Gastrocnemius medialis (tissue), 4 donors: ENCODE measurements at regions not wholly inside any gene's neighbourhood (a gene's known extent, or its start where the extent isn't known, plus 50 kb on each side); places are given as distances from the start of the nearest gene placed in this dataset.
A peak's percentile ranks its signal among the peaks of the same experiment; 100 is the strongest.

ENCODE experiments used
- ATAC-seq, 2 donors: fragments of 150-250 bp; one replicate each; pipeline ENCODE4 v1.9.1; 2016
- DNase-seq, 2 donors: peaks; one replicate each; pipeline ENCODE4 v3.0.0-alpha.2; 2019
- H3K27ac ChIP-seq, 4 donors: fragments of 200-600 bp; sonication (generic); 1 replicate in 1 of 4; 2 replicates in 3 of 4; pipeline ENCODE4 v1.5.1; 2016 to 2018; ENCODE audit warnings: mild to moderate bottlenecking in 2 of 4, moderate library complexity in 1 of 4
- H3K27me3 ChIP-seq, 3 donors: fragments of 200-600 bp; sonication (generic) in 2 of 3; 1 replicate in 1 of 3; 2 replicates in 2 of 3; pipeline versions ENCODE4 v1.5.1 to v1.6.0; 2016 to 2019; ENCODE audit warnings: mild to moderate bottlenecking in 1 of 3, moderate library complexity in 1 of 3
- H3K36me3 ChIP-seq, 2 donors: fragments of 200-600 bp; sonication (generic) in 1 of 2; one replicate each; pipeline ENCODE4 v1.5.1; 2017 to 2018
- H3K4me1 ChIP-seq, 2 donors: fragments of 200-600 bp; sonication (generic) in 1 of 2; one replicate each; pipeline ENCODE4 v1.5.1; 2016 to 2017; ENCODE audit warnings: mild to moderate bottlenecking in 2 of 2
- H3K4me3 ChIP-seq, 4 donors: fragments of 200-600 bp; sonication (generic) in 3 of 4; 1 replicate in 1 of 4; 2 replicates in 3 of 4; pipeline ENCODE4 v1.5.1; 2016 to 2019; ENCODE audit warnings: mild to moderate bottlenecking in 2 of 4
- H3K9me3 ChIP-seq, 3 donors: fragments of 200-600 bp; sonication (generic) in 2 of 3; 1 replicate in 1 of 3; 2 replicates in 2 of 3; pipeline ENCODE4 v1.5.1; 2016 to 2019
- POLR2A ChIP-seq, 2 donors: fragments of 450-650 bp; IDR thresholded peaks; one replicate each; pipeline ENCODE4 v1.6.1; 2017; ENCODE audit warnings: antibody characterized with exemption in 2 of 2, mild to moderate bottlenecking in 2 of 2, moderate library complexity in 2 of 2
- in situ Hi-C, 4 donors: fragments of 200-750 bp; cut with MboI; loops; one replicate each; pipeline versions ENCODE4 v1.15.0 to v1.8.0; 2017; ENCODE audit warnings: low sequenced_read_pairs in 4 of 4
- intact Hi-C: fragments of 100-400 bp; cut with DNase I; formaldehyde crosslinking; loops from one replicate; pipeline ENCODE4 v1.15.1; 2023; ENCODE audit warnings: low total_unique reads
- TF ChIP-seq, protein P1 (sequence below), 5 experiments: fragments of 450-650 bp in 3 of 5; fragments of 200-600 bp in 2 of 5; sonication (generic) in 2 of 5; IDR thresholded peaks in 4 of 5; conservative IDR thresholded peaks in 1 of 5; 1 replicate in 4 of 5; 2 replicates in 1 of 5; pipeline ENCODE4 v1.5.1; 2016 to 2019; ENCODE audit warnings: antibody characterized with exemption in 5 of 5, mild to moderate bottlenecking in 3 of 5, moderate library complexity in 3 of 5

DNA sequence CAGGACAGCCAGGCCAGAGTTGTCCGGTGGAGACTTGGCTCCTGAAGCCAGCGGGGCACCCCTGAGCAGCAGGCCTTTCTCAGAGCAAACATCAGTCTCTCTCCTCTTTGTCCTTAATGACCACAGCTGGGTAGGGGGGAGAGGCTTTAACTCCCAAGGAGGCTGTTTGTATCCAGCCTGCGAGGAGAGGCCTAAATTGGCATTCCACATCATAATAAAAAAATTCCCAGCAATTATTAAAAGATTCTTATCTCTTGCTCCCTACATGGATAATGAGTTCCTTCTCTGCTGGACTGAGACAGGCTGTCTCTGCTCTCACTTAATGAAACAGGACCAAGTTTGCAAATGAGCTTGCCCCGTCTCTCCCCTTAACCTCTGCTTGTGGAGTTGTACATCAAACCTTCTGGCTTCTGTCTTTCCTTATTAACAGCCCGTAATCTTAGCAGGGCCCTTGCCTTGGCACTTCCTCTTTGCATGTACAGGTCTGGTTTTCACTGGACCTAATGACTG is 838.2 kb downstream of the MAFB start:
- Histone ChIP-seq H3K9me3 (no peaks in the 10 kb centered on the region), H3K27ac (no peak overlapping the region), H3K36me3 (no peaks in the 10 kb centered on the region), H3K27me3 (no peaks in the 10 kb centered on the region), H3K4me3 (no peak overlapping the region), H3K4me1 (peaks cover 9 to 13% of the 10 kb centered on the region in 2 donors)
- intact Hi-C loops = no loop called here
- TF ChIP-seq, protein P1, sequence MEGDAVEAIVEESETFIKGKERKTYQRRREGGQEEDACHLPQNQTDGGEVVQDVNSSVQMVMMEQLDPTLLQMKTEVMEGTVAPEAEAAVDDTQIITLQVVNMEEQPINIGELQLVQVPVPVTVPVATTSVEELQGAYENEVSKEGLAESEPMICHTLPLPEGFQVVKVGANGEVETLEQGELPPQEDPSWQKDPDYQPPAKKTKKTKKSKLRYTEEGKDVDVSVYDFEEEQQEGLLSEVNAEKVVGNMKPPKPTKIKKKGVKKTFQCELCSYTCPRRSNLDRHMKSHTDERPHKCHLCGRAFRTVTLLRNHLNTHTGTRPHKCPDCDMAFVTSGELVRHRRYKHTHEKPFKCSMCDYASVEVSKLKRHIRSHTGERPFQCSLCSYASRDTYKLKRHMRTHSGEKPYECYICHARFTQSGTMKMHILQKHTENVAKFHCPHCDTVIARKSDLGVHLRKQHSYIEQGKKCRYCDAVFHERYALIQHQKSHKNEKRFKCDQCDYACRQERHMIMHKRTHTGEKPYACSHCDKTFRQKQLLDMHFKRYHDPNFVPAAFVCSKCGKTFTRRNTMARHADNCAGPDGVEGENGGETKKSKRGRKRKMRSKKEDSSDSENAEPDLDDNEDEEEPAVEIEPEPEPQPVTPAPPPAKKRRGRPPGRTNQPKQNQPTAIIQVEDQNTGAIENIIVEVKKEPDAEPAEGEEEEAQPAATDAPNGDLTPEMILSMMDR (IDR thresholded peaks at IDR 0.05 in 4 of 5, conservative IDR thresholded peaks at IDR 0.05 in 1 of 5) = no peak
- TF ChIP-seq POLR2A (IDR thresholded peaks at IDR 0.05) = no peak
- in situ Hi-C loops = loop anchor here in 1 of 4 donors (25.0 kb wide), 1 partner anchor 589 kb away; no protein-coding TSS in a partner anchor
- no peak for DNase-seq
- no peak for ATAC-seq

DNA sequence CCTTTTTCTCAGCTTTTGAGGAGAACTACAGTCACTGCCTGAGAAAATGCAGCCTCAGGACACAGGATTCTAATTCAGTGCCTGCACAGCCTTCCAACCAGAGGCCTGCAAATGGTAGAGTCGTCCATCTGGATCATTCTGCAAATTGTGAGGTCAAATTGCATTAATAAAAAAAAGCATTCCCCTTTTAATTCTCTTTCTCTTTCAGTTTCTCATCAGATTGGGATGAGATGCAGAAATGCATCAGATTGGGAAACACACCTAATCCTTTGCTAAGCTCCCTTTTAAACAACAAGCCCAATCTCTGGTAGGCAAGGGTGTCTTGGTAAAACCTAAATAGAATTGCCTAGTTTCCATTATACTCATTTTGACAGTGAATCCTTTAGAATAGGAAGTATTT is 838.8 kb downstream of the MAFB start:
- DNase-seq = no peak
- in situ Hi-C loops = loop anchor here in 1 of 4 donors (25.0 kb wide), 1 partner anchor 588 kb away; no protein-coding TSS in a partner anchor

DNA sequence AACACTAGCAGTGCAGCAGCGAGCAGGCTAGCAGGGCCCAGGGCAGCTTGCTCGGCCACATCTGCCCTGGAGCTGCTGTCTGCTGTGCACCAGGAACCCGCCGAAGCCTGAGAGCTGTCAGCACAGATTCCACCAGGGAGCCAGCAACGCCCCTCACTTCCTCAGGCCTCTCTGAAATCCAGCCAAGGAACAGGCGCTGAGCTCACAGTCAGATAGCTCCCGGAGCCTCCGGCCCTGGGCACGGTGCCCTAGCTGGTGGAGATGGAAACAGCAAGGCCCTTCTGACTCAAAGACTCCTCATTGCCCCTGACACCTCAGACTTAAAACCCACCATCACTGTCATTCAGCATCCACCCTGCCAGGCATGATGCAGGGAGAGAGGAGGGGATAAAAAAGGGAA is 839.4 kb downstream of the MAFB start:
- intact Hi-C loops = no loop called here

More for the DNA sequence above, 838.8 kb downstream of the MAFB start:
- Histone ChIP-seq H3K9me3 (no peaks in the 10 kb centered on the region), H3K27ac (no peak overlapping the region), H3K36me3 (no peaks in the 10 kb centered on the region), H3K4me3 (no peak overlapping the region), H3K27me3 (no peaks in the 10 kb centered on the region), H3K4me1 (peaks cover 9 to 13% of the 10 kb centered on the region in 2 donors)
- TF ChIP-seq, protein P1 (IDR thresholded peaks at IDR 0.05 in 4 of 5, conservative IDR thresholded peaks at IDR 0.05 in 1 of 5) = no peak
- no peak for TF ChIP-seq POLR2A (IDR thresholded peaks at IDR 0.05)
- intact Hi-C loops = no loop called here
- no peak for ATAC-seq

DNA sequence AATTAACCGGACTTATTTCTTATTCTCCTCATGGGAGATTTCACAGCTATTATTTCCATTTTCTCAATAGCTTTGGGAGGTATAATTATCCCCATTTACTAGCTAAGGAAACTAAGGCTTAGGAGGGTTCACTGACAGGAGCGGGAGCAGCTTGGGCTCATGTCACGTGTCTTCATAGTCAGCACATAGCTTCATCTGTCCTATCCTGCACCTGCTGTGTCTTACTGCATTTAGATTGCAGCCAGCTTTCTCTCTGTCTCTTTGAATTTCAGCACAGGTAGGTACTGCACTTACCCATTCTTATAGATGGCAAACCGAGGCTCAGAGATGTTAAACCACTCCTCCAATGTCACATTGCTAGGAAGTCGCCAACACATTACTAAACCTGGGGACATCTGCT is 839.9 kb downstream of the MAFB start:
- in situ Hi-C loops = no loop called here
- Histone ChIP-seq H3K27ac (no peak overlapping the region), H3K36me3 (no peaks in the 10 kb centered on the region), H3K27me3 (no peaks in the 10 kb centered on the region), H3K4me3 (no peak overlapping the region), H3K9me3 (no peaks in the 10 kb centered on the region), H3K4me1 (peaks cover 9 to 13% of the 10 kb centered on the region in 2 donors)
- ATAC-seq (no peak), DNase-seq (no peak)
- TF ChIP-seq POLR2A (IDR thresholded peaks at IDR 0.05) = no peak
- TF ChIP-seq, protein P1 (IDR thresholded peaks at IDR 0.05 in 4 of 5, conservative IDR thresholded peaks at IDR 0.05 in 1 of 5) = no peak
- intact Hi-C loops = no loop called here

More for the DNA sequence above, 839.4 kb downstream of the MAFB start:
- Histone ChIP-seq H3K4me1 (peaks cover 9 to 13% of the 10 kb centered on the region in 2 donors), H3K27me3 (no peaks in the 10 kb centered on the region), H3K4me3 (no peak overlapping the region), H3K27ac (no peak overlapping the region), H3K9me3 (no peaks in the 10 kb centered on the region), H3K36me3 (no peaks in the 10 kb centered on the region)
- DNase-seq (peak; percentile 35 to 60), ATAC-seq (peak in 1 of 2 donors; percentile 26)
- TF ChIP-seq, protein P1 (IDR thresholded peaks at IDR 0.05 in 4 of 5, conservative IDR thresholded peaks at IDR 0.05 in 1 of 5) = no peak
- no peak for TF ChIP-seq POLR2A (IDR thresholded peaks at IDR 0.05)
- in situ Hi-C loops = loop anchor here in 1 of 4 donors (25.0 kb wide), 1 partner anchor 587 kb away; no protein-coding TSS in a partner anchor
